ENCODE measurements at regions not wholly inside any gene's neighbourhood (a gene's known extent, or its start where the extent isn't known, plus 50 kb on each side); places are given as distances from the start of the nearest gene placed in this dataset.

GRCh38 chr6:122285292-122285913, 114.0 kb upstream of the HSF2 start (continued):
- TF ChIP-seq PHF5A (CRISPR knock-in tag; IDR thresholded peaks at IDR 0.05; ENCODE audit: low read depth, unreplicated experiment) (no peak), ZC3H13 (CRISPR knock-in tag; IDR thresholded peaks at IDR 0.05) (no peak), FOXO1 (CRISPR knock-in tag; IDR thresholded peaks at IDR 0.05) (no peak), NCOA5 (CRISPR knock-in tag; IDR thresholded peaks at IDR 0.05) (no peak)

GRCh38 chr6:122286512-122286911, 112.9 kb upstream of the HSF2 start:
- H4K20me1 ChIP-seq (ENCODE audit: insufficient read depth, low read length) = no peaks in the 10 kb centered on the region
- intact Hi-C loops (cut with micrococcal nuclease; ENCODE audit: unreplicated experiment) (no loop called here), in situ Hi-C loops (cut with HindIII; ENCODE audit: extremely low pct_ligation_motif_present, low pct_unique_long_range_greater_than_20kb) (no loop called here)
- no TSS peak for BruUV-seq (replicated peaks)
- H3K9me3 ChIP-seq (ENCODE audit: low read length) = no peaks in the 10 kb centered on the region
- no peak overlapping the region for H3K9ac ChIP-seq (ENCODE audit: insufficient read depth, low read depth, low read length)
- H2AFZ ChIP-seq (ENCODE audit: low read length) = no peak overlapping the region
- H3K27ac ChIP-seq (ENCODE audit: extremely low read length, insufficient read depth, low read length) = no peak overlapping the region
- CTCF ChIA-PET (ENCODE audit: low intra/inter-chr PET ratio, low total read pairs) = no interaction called here
- H3K4me1 ChIP-seq (ENCODE audit: insufficient read depth, low read length) = no peaks in the 10 kb centered on the region
- no peaks in the 10 kb centered on the region for H3K36me3 ChIP-seq (replicated peaks in 1 of 2; ENCODE audit: control insufficient read depth in 1 of 2, insufficient read depth in 2 of 2, low read length in 2 of 2)
- POLR2A ChIA-PET = no interaction called here
- DNase-seq (ENCODE audit: low spot score) (no peak), FAIRE-seq (no peak), ATAC-seq (no peak)
- H3K4me3 ChIP-seq (replicated peaks in 1 of 3; ENCODE audit: insufficient read depth in 1 of 3, low read depth in 2 of 3, low read length in 3 of 3) = no peak overlapping the region
- H3K79me2 ChIP-seq (ENCODE audit: insufficient read depth, low read length) = no peaks in the 10 kb centered on the region
- H3K4me2 ChIP-seq (ENCODE audit: low read depth, low read length) = no peak overlapping the region
- no peaks in the 10 kb centered on the region for H3K27me3 ChIP-seq (ENCODE audit: control insufficient read depth in 1 of 2, insufficient read depth in 2 of 2, low read length in 2 of 2)
- TF ChIP-seq ZNF646 (CRISPR knock-in tag; IDR thresholded peaks at IDR 0.05) (no peak), ZBTB40 (IDR thresholded peaks at IDR 0.05) (no peak), ZBTB40 (CRISPR knock-in tag; IDR thresholded peaks at IDR 0.05) (no peak), ZSCAN29 (CRISPR knock-in tag; conservative IDR thresholded peaks at IDR 0.05) (no peak), ZNF468 (CRISPR knock-in tag; IDR thresholded peaks at IDR 0.05) (no peak)
